AG04450 (cell line): ENCODE measurements at regions not wholly inside any gene's neighbourhood (a gene's known extent, or its start where the extent isn't known, plus 50 kb on each side); places are given as distances from the start of the nearest gene placed in this dataset.

Experiments
- CTCF ChIA-PET: fragments of 300-600, 350-600 bp; formaldehyde crosslinking; extraction: SDS; loops from one replicate; lab custom pipeline; 2022; ENCODE audit warnings: antibody characterized with exemption, inconsistent platforms; lab: Charles Lee
- POLR2A ChIA-PET: fragments of 350-600 bp; formaldehyde crosslinking; extraction: SDS; loops from one replicate; lab custom pipeline; 2021; ENCODE audit warnings: antibody characterized with exemption, inconsistent platforms; lab: Yijun Ruan, JAX
- DNase-seq: peaks from one replicate; pipeline ENCODE4 v3.0.0-alpha.2; 2011; ENCODE audit warnings: low read depth, low spot score
- H3K27ac ChIP-seq: one replicate; pipeline ENCODE4 v1.5.1; 2012; ENCODE audit warnings: low read depth, low read length, control low read depth
- H3K27me3 ChIP-seq: one replicate; pipeline ENCODE4 v1.6.0; 2012; ENCODE audit warnings: low read length; ENCODE audit not compliant: control insufficient read depth, insufficient read depth
- H3K4me3 ChIP-seq: 2 replicates; pipeline ENCODE4 v1.5.1; 2011; ENCODE audit warnings: mild to moderate bottlenecking, low read depth, low read length, control low read depth
- H3K9me3 ChIP-seq: 2 replicates; pipeline ENCODE4 v1.5.1; 2012; ENCODE audit warnings: low read length; ENCODE audit not compliant: control insufficient read depth, insufficient read depth
- TF ChIP-seq, protein P1 (sequence below): IDR thresholded peaks from 2 replicates; pipeline ENCODE4 v1.5.1; 2011; ENCODE audit warnings: low read depth, low read length, control low read depth, inconsistent platforms

DNA sequence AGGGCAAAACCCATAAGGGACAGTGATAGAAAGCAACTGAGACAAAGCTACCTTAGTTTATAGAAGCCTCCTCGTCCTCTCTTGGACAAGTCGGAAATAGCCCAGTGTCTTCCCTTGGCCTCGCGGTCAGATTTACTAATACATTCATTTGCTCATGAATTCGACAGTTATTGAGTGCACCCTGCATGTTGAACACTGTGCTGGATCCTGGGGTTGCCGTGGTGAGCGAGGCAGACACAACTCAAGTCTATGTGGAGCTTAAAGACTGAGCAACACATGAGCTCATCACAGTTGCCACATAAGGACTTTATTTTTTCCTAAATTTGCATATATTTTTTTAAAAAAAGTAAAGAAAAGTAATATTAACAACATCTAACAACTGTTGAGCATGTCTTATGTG lies 411.1 kb upstream of the ITGA1 start:
- Histone ChIP-seq H3K9me3 (no peaks in the 10 kb centered on the region), H3K4me3 (no peak overlapping the region), H3K27ac (no peak overlapping the region), H3K27me3 (no peaks in the 10 kb centered on the region)
- ChIA-PET POLR2A (no interaction called here), CTCF (no interaction called here)
- TF ChIP-seq, protein P1, sequence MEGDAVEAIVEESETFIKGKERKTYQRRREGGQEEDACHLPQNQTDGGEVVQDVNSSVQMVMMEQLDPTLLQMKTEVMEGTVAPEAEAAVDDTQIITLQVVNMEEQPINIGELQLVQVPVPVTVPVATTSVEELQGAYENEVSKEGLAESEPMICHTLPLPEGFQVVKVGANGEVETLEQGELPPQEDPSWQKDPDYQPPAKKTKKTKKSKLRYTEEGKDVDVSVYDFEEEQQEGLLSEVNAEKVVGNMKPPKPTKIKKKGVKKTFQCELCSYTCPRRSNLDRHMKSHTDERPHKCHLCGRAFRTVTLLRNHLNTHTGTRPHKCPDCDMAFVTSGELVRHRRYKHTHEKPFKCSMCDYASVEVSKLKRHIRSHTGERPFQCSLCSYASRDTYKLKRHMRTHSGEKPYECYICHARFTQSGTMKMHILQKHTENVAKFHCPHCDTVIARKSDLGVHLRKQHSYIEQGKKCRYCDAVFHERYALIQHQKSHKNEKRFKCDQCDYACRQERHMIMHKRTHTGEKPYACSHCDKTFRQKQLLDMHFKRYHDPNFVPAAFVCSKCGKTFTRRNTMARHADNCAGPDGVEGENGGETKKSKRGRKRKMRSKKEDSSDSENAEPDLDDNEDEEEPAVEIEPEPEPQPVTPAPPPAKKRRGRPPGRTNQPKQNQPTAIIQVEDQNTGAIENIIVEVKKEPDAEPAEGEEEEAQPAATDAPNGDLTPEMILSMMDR: no peak
- DNase-seq: no peak

DNA sequence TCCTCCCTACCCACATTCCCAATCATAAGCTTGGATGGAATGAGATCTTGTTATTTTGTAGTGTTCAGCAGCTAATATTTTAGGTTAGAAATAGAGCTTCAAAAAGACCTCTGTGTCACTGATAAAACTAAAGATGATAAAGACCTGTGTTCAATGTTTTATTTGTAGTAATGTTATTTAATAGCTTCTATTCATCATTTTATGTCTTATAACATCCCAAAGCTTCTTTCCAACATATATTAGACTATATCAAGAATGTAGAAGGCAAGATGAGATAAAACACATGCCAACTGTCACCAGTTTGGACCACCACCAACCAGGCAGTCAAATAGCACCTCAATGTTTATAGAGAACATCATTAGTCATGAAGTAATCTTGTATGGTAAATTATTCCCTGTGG lies 409.5 kb upstream of the ITGA1 start:
- TF ChIP-seq, protein P1: no peak
- Histone ChIP-seq H3K27me3 (no peaks in the 10 kb centered on the region), H3K27ac (no peak overlapping the region), H3K9me3 (no peaks in the 10 kb centered on the region), H3K4me3 (no peak overlapping the region)
- POLR2A ChIA-PET: no interaction called here
- CTCF ChIA-PET: interaction anchor here (1.4 kb wide), 1 partner anchor 22 kb away, joined by 5 read pairs; no protein-coding TSS in a partner anchor
- DNase-seq: no peak

DNA sequence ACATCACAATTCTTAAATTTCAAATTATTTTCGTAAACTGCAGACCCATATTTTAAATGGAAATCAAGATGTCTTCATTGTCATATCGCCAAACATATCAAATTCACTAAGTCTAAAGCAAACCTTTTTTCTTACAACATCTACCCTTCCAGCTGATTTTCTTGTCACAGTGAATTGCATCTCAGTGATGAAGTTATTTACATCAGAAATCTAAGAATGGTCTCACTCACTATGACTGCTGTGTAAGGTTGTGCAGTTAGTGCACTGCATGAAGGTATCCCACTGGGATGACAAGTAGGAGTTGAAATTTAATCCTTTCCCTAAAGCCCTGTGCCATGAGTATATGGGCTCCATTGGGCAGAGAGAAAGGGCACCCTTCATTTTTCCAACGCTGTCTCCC lies 399.4 kb upstream of the ITGA1 start:
- ChIA-PET POLR2A (no interaction called here), CTCF (no interaction called here)
- DNase-seq: no peak
- Histone ChIP-seq H3K27ac (no peak overlapping the region), H3K27me3 (no peaks in the 10 kb centered on the region), H3K9me3 (no peaks in the 10 kb centered on the region), H3K4me3 (no peak overlapping the region)
- TF ChIP-seq, protein P1: no peak

DNA sequence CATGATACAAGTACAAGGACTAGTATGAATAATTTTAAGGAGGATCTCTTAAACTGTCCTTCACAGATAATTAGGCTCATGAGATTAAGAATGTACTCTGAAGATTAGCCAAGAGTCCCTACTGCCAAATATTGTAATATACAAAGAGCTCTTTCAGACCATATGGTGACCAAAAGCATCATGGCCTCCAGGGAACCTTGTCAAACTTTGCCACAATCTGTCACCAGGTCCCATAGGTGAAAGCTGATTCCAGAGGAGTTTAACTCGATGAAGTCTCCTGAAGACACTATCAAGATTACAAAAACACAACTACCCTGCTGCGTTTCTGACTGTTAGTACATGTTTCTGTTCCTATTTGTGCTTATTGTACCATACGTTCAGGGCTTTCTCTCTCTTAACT lies 395.4 kb upstream of the ITGA1 start:
- Histone ChIP-seq H3K27me3 (no peaks in the 10 kb centered on the region), H3K4me3 (no peak overlapping the region), H3K9me3 (no peaks in the 10 kb centered on the region), H3K27ac (no peak overlapping the region)
- ChIA-PET POLR2A (no interaction called here), CTCF (no interaction called here)
- TF ChIP-seq, protein P1: no peak
- DNase-seq: no peak

DNA sequence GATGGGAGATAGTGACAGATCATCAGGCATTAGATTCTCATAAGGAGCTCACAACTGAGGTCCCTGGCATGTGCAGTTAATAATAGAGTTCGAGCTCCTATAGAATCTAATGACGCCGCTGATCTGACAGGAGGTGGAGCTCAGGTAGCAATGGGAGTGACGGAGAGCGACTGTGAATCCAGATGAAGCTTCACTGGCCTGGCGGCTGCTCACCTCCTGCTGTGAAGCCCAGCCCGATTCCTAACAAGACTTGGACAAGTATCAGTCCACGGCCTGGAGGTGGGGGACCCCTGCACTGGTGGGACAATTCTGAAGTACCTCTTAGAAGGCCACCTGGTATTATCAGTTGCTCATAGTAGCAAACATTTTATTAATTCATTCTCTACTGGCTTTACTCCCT lies 377.9 kb upstream of the ITGA1 start:
- Histone ChIP-seq H3K4me3 (no peak overlapping the region), H3K27me3 (no peaks in the 10 kb centered on the region), H3K27ac (no peak overlapping the region), H3K9me3 (no peaks in the 10 kb centered on the region)
- ChIA-PET CTCF (no interaction called here), POLR2A (no interaction called here)
- DNase-seq: no peak
- TF ChIP-seq, protein P1: no peak
